HG03097 (cell line): ENCODE measurements at regions not wholly inside any gene's neighbourhood (a gene's known extent, or its start where the extent isn't known, plus 50 kb on each side); places are given as distances from the start of the nearest gene placed in this dataset.
A peak's percentile ranks its signal among the peaks of the same experiment; 100 is the strongest.

Experiments used
- ATAC-seq: cut with Tn5 transposase; IDR thresholded peaks from one replicate; pipeline ENCODE4 v1.9.1; 2021; ENCODE audit not compliant: unreplicated experiment, low FRiP score

- no peak for ATAC-seq
Observed at GRCh38 chr4:43758836-43759235, 689.8 kb downstream of the KCTD8 start.

- peak; percentile 52 for ATAC-seq
Observed at GRCh38 chr4:43763029-43763610, 685.5 kb downstream of the KCTD8 start.

GRCh38 chr4:43765514-43765913 lies 683.1 kb downstream of the KCTD8 start:
- ATAC-seq, result no peak

DNA sequence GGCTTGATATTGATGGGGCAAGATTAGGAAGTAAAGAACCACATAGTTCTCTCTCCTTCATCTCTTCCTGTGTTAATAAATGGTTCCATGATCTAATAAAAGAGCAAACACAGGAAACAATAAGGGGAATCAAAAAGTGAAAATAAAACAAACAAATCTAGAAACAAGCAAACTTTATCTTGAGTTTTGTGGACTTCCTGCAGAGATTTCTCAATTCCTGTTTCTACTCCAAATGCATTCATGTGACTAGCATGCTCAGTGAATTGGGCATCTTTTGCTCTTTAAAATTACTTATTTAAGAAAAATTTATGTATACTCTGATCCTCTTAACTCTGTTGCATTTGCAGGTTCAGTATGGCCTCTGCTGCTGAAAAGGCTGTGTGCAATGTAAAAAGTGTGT lies 682.0 kb downstream of the KCTD8 start:
- ATAC-seq, result no peak

GRCh38 chr4:43776371-43776770 lies 672.2 kb downstream of the KCTD8 start:
- ATAC-seq, result no peak

DNA sequence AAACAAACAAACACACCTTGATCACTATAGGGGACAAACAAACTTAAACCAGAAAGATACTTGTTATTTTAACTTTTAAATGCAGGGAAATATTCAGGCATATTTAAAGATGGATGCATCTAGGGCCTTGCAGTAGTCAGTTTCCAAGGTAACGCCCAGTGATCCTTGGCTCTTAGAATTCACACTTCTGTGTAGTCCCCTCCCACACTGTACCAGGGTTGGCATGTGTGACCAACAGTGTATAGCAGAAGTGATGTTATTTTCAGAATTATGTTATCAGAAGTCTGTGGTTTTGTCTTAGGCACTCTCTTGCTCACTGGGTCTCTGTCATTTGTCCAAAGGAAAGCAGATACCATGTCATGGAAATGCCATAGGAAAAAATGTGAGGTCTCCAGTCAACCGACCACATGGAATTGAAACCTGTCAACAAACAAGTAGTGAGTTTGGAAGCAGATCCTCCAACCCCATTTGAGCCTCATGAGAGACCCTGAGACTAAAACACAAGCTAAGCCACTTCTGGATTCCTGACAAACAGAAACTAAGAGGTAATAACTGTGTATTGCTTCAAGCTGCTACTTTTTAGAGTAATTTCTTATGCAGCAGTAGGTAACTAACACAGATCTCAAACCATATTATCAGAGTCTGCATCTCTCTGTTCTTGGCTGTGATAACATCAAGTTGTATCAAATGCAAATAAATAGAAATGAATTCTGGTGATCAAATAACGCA lies 670.3 kb downstream of the KCTD8 start:
- ATAC-seq, result no peak

DNA sequence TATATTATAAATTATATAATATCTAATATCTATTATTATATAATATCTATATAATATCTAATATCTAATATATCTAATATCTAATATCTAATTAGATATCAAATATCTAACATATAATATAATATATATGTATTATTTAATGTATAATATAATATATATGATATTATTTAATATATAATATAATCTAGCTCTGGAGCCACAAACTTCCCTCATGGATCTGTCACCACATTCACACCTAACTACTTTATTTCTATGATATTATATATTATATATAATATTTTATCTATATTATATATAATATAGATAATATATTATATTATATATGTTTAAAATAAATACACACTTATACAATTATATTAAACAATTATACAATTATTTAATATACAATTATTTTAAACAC lies 667.5 kb downstream of the KCTD8 start:
- no peak for ATAC-seq

DNA sequence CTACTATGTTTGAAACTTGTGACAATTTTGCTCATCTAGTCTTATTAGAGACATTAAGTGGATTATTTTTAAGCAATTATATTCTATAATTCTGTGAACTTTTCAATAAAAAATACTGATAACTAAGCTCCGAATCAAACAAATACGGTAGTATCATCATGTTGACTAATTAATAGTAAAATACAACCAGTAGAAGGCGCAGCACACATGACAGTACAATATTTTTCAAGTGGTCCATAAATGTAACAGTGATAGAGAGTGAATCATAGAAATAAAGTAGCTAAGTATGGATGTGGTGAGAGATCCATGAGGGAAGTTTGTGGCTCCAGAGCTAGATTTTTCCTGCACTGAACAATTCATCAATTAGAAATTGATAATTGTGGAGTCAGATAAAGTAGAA lies 666.2 kb downstream of the KCTD8 start:
- no peak for ATAC-seq

DNA sequence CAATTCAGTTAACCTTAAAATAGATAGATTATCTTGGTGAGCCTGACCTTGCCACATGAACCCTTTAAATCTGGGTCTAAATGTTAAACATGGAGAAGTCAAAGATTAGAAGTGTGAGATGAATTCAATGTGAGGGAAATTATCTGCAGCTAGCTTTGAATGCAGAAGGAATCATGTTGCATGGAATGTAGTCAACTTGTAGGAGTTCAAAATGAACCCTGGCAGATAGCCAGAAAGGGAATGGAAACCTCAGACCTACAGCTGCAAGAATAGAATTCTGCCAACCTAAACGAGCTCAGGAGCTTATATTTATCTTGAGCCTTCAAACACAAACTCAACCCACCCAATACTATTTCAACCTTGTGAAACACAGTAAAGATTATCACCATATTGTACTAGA lies 632.5 kb downstream of the KCTD8 start:
- no peak for ATAC-seq

DNA sequence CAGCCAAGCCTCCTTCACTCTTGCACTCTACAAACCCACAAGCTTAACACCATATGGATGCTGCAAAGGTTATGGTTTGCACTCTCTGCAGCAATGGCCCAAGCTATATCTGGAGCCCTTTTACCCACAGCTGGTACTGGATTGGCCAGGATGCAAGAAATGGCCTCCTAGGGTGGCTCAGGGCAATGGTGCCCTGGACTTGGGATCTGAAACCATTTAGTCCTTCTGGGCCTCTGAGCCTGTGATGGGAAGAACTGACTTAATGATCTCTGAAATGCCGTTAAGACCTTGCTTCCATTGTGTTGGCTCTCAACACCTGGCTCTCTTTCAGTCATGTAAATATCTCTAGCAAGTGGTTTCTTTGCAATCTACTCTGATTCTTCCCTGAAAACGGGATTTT lies 626.0 kb downstream of the KCTD8 start:
- no peak for ATAC-seq

GRCh38 chr4:43835869-43836268 lies 612.7 kb downstream of the KCTD8 start:
- ATAC-seq, result no peak

GRCh38 chr4:43837171-43837570 lies 611.4 kb downstream of the KCTD8 start:
- ATAC-seq, result no peak

DNA sequence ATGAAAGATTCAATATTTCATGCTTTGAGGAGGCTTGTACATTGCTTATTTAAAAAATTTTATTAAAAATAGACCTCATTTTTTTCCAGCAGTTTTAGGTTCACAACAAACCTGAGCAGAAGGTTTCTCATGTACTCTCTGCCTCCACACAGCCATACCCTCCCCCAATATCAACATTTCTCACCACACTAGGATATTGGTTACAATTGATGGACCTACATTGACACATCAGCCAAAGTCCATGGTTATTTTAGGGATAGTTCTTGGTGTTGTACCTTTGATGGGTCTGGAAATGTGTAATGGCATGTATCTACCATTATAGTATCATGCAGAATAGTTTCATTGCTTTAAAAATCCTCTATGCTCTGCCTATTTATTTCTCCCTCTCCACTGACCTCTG lies 611.0 kb downstream of the KCTD8 start:
- no peak for ATAC-seq

DNA sequence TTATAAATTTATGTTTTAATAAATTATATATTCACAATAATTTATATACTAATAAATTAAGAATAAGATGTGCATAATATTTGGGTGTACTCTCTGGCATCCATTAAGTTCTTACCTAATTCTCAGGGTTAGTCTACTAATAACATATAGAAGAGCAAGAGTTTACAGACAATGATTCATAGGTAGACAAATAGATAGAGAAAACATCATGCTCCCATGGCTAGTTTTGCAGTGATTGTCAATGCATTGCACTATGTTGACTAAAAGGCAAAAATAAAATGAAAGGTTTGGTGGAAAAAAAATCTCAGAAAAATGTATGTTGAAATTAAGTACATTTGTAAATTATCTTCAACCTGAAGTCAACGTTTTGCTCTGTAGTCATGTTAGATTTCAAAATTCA lies 606.0 kb downstream of the KCTD8 start:
- no peak for ATAC-seq

GRCh38 chr4:43843501-43843900 lies 605.1 kb downstream of the KCTD8 start:
- ATAC-seq, result no peak

GRCh38 chr4:43846111-43846587 lies 602.5 kb downstream of the KCTD8 start:
- no peak for ATAC-seq

DNA sequence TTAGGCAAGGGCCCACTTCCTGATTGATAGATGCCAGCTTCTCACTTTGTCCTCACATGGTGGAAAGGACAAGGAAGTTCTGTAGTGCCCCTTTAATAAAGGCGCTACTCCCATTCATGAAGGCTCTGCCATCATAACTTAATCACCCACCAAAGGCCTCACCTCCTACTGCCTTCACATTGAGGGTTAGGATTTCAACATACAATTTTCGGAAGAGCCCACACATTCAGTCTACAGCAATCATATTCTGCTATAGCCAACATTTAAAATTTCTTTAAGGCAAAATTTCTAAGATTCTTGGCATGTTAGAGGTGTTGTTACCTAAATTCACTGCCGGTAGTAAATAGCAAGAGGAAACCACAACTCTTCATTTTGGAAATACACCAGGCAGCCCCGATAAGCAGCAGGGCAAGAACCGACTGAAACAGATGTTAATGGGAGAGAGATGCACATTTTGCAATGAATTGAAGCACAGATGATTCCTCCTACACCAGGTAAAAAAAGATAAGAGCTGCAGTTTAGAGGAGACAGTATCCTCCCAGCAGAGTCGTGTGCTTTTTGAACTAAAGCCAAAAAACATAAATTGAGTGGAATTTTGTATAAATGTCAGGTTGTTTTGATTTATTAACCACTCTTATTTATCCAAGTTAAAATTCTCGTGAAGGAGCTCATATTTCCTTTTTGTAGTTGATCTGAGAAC lies 594.9 kb downstream of the KCTD8 start:
- ATAC-seq, result no peak

DNA sequence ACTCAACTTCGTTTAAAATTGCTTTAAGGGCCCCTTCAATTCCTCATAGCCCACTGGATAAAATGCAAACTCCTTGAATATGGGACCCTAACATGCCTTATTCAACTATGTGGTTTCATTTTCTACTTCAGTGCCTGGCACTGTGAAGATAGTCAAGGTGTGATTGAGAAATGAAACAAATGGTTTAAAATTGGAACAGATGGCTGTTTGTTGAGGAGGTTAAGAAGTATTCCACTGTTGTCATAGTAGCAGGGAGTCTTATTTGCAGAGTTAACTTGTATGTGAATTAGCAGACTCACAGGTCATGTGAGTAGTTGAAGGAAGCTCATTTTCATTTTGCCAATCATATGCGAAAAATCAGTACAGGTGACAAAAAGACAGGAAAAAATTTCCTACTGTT lies 593.3 kb downstream of the KCTD8 start:
- ATAC-seq, result no peak

GRCh38 chr4:43864616-43865146 lies 583.9 kb downstream of the KCTD8 start:
- ATAC-seq, result no peak

GRCh38 chr4:43867908-43868307 lies 580.7 kb downstream of the KCTD8 start:
- no peak for ATAC-seq

GRCh38 chr4:43875655-43876054 lies 573.0 kb downstream of the KCTD8 start:
- no peak for ATAC-seq

DNA sequence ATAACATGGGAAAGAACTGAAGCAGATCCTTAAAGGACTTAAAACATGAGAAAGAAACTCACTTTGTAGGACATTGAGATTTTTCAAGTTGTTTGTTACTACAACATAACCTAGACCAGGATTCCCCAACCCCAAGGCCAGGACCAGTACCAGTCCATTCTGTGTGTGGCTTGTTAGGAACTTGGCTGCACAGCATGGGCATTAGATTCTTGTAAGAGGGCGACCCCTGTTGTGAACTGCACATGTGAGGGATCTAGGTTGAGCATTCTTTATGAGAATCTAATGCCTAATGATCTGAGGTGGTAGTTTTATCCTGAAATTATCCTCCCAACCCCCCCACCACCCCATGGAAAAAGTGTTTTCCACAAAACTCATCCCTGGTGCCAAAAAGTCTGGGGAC lies 566.1 kb downstream of the KCTD8 start:
- no peak for ATAC-seq
